ENCODE measurements at regions not wholly inside any gene's neighbourhood (a gene's known extent, or its start where the extent isn't known, plus 50 kb on each side); places are given as distances from the start of the nearest gene placed in this dataset.
"Not testable (repeated sequence)": the region's sequence is repeated elsewhere in the genome, so short reads cannot be mapped to it uniquely, and the experiment has no call there.

DNA sequence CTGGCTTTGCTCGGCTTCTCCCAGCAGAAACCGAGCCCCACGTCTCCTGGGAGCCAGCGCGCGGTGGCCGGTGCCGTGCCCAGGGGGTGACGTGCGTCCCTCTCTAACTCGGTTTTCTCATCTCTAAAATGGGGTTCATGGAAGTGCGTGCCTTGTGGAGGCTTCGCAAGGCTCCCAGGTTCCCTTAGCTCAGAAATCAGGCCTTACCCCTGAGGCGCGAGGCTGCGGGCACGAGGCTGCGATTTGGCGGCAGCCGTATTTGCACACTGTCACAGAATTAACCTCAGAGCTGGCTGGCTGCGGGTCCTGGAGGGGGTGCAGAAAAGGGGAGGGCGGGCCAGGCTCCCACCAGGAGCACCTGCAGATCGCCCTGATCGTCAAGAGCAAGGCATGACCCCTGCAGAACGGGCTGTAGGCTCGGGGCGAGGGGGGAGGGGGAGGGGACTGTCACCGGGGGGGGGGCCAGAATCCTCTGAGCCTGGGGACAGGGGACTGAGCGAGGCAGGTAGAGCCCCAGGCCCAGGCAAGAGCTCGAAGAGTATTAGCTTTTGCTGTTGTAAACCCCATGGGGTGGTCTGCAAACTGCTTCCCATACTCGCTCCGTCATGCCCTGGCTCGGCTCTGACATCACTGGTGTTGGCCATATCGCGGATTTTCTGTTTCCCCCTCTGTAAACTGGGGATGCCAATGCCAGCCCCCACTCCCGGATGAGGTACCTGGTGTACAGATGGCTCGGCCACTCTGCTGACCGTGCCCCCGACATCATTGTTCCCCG lies 62.2 kb downstream of the CCNE1 start:
- Histone ChIP-seq H3K4me1 (ENCODE audit: low read length) (peaks cover 17% of the 10 kb centered on the region), H4K20me1 (ENCODE audit: insufficient read depth, low read depth, low read length) (no peaks in the 10 kb centered on the region), H3K27me3 (ENCODE audit: low read length) (no peaks in the 10 kb centered on the region), H3K27ac (ENCODE audit: low read length) (no peak overlapping the region), H3K9ac (ENCODE audit: low read length) (no peak overlapping the region), H3K9me3 (ENCODE audit: low read length) (no peaks in the 10 kb centered on the region), H3K9me2 (replicated peaks; ENCODE audit: insufficient read depth, low read length) (no peaks in the 10 kb centered on the region), H3K79me2 (ENCODE audit: low read length) (no peaks in the 10 kb centered on the region), H3K4me2 (ENCODE audit: low read depth, low read length, poor library complexity, severe bottlenecking) (no peak overlapping the region), H2AFZ (ENCODE audit: low read length) (no peak overlapping the region), H3K36me3 (ENCODE audit: insufficient read depth, low read length) (no peaks in the 10 kb centered on the region), H3K4me3 (ENCODE audit: low read length) (no peak overlapping the region)
- DNase-seq, result peak; percentile 20

DNA sequence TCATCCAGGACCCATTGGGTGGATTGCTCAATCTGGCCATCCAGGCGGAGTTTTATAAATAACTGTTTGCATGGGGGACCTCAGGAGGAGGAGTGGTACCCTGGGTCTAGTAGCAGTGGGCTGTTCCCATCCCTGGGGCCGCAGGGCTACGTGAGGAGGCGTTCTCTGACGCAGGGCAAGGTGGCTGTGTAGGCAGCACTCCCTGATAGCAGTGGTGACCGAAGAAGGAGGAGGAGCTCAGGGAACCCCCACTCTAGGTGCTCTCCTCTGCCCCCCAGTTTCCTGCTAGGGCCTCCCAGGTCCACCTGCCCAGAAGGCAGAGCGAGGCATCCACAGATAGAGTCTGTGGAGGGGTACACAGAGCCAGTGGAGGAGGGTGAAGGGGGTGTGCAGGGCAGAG lies 64.1 kb downstream of the CCNE1 start:
- H3K27me3 ChIP-seq (ENCODE audit: low read length), result no peaks in the 10 kb centered on the region

GRCh38 chr19:29876414-29876813 lies 64.6 kb downstream of the CCNE1 start:
- peak overlapping the region; percentile 54 for H3K4me2 ChIP-seq (ENCODE audit: low read depth, low read length, poor library complexity, severe bottlenecking)
- H3K4me1 ChIP-seq (ENCODE audit: low read length), result peaks cover 21% of the 10 kb centered on the region
- no peak overlapping the region for H3K27ac ChIP-seq (ENCODE audit: low read length)
- H2AFZ ChIP-seq (ENCODE audit: low read length), result peak overlapping the region; percentile 68; the same call in 1 of the 2 replicates
- no peaks in the 10 kb centered on the region for H3K79me2 ChIP-seq (ENCODE audit: low read length)
- H3K4me3 ChIP-seq (ENCODE audit: low read length), result peak overlapping the region; percentile 30; the same call in 1 of the 2 replicates
- H3K9me2 ChIP-seq (replicated peaks; ENCODE audit: insufficient read depth, low read length), result no peaks in the 10 kb centered on the region
- DNase-seq, result peak; percentile 62
- H3K36me3 ChIP-seq (ENCODE audit: insufficient read depth, low read length), result no peaks in the 10 kb centered on the region
- peak overlapping the region; percentile 50 for H3K9ac ChIP-seq (ENCODE audit: low read length)
- no peaks in the 10 kb centered on the region for H3K9me3 ChIP-seq (ENCODE audit: low read length)
- no peaks in the 10 kb centered on the region for H3K27me3 ChIP-seq (ENCODE audit: low read length)
- H4K20me1 ChIP-seq (ENCODE audit: insufficient read depth, low read depth, low read length), result no peaks in the 10 kb centered on the region

More for the DNA sequence above, 64.1 kb downstream of the CCNE1 start:
- Histone ChIP-seq H3K36me3 (ENCODE audit: insufficient read depth, low read length) (no peaks in the 10 kb centered on the region), H3K9me2 (replicated peaks; ENCODE audit: insufficient read depth, low read length) (no peaks in the 10 kb centered on the region), H3K27ac (ENCODE audit: low read length) (no peak overlapping the region), H2AFZ (ENCODE audit: low read length) (no peak overlapping the region), H3K79me2 (ENCODE audit: low read length) (no peaks in the 10 kb centered on the region), H3K9ac (ENCODE audit: low read length) (peak overlapping the region; percentile 50), H3K4me2 (ENCODE audit: low read depth, low read length, poor library complexity, severe bottlenecking) (peak overlapping the region; percentile 54), H3K4me3 (ENCODE audit: low read length) (peak overlapping the region; percentile 30; the same call in 1 of the 2 replicates), H4K20me1 (ENCODE audit: insufficient read depth, low read depth, low read length) (no peaks in the 10 kb centered on the region), H3K9me3 (ENCODE audit: low read length) (no peaks in the 10 kb centered on the region), H3K4me1 (ENCODE audit: low read length) (peaks cover 21% of the 10 kb centered on the region)
- DNase-seq, result no peak

DNA sequence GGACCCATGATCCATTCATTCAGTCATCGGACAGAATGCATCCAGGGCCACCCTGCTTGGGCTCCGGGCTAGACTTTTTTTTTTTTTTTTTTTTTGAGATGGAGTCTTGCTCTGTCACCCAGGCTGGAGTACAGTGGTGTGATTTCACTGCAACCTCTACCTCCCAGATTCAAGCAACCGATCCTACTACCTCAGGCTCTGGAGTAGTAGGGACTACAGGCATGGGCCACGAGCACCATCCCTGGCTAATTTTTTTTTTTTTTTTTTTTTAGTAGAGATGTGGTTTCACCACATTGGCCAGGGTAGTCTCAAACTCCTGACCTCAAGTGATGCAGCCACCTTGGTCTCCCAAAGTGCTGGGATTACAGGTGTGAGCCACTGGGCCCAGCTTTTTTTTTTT lies 65.1 kb downstream of the CCNE1 start:
- Histone ChIP-seq H3K4me3 (ENCODE audit: low read length) (peak overlapping the region; percentile 30; the same call in 1 of the 2 replicates), H3K4me1 (ENCODE audit: low read length) (peaks cover 21% of the 10 kb centered on the region), H3K9ac (ENCODE audit: low read length) (peak overlapping the region; percentile 50), H3K4me2 (ENCODE audit: low read depth, low read length, poor library complexity, severe bottlenecking) (peak overlapping the region; percentile 54)
- H4K20me1 ChIP-seq (ENCODE audit: insufficient read depth, low read depth, low read length); H3K79me2 ChIP-seq (ENCODE audit: low read length); DNase-seq; H3K27me3 ChIP-seq (ENCODE audit: low read length); H3K9me3 ChIP-seq (ENCODE audit: low read length); H3K36me3 ChIP-seq (ENCODE audit: insufficient read depth, low read length); H3K27ac ChIP-seq (ENCODE audit: low read length); H2AFZ ChIP-seq (ENCODE audit: low read length); H3K9me2 ChIP-seq (replicated peaks; ENCODE audit: insufficient read depth, low read length): not testable (repeated sequence)

DNA sequence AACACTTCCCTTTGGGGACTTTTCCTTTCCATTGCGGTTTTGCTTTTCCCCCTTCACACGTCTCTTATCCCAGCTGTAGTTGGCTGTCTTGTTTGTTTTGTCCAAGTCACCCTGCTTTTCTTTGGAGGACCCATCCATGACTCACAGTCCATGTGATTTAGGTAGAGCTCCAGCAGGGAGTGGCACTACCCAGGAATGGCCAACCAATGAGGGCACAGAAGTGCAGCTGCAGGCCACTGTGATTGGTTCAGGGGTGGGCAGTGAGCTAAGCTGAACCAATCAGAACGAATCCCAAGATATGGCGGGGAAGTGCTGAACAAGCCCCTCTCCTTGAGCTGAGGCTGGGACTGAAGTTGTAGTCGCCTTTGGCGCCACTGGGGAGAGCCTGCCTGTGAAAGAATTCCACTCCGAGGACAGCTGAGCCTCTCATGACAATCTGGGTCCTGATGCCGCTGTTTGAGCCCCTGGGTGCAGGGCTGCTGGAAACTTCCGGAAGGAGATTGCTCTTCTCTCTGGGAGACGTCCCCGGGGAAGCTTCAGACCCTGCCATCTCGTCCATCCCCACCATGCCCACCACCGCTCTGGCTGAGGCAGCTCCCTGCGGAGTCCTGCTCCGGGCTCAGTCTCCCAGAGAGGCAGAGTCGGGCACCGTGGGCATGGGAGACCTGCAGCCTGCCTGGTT lies 62.9 kb upstream of the URI1 start:
- H3K4me2 ChIP-seq (ENCODE audit: low read depth, low read length, poor library complexity, severe bottlenecking), result no peak overlapping the region
- H3K4me1 ChIP-seq (ENCODE audit: low read length), result peaks cover 15% of the 10 kb centered on the region
- no peak overlapping the region for H2AFZ ChIP-seq (ENCODE audit: low read length)
- no peak overlapping the region for H3K9ac ChIP-seq (ENCODE audit: low read length)
- DNase-seq, result peak; percentile 85
- no peaks in the 10 kb centered on the region for H3K79me2 ChIP-seq (ENCODE audit: low read length)
- H3K27me3 ChIP-seq (ENCODE audit: low read length), result no peaks in the 10 kb centered on the region
- H3K36me3 ChIP-seq (ENCODE audit: insufficient read depth, low read length), result no peaks in the 10 kb centered on the region
- no peaks in the 10 kb centered on the region for H3K9me3 ChIP-seq (ENCODE audit: low read length)
- H3K4me3 ChIP-seq (ENCODE audit: low read length), result no peak overlapping the region
- no peaks in the 10 kb centered on the region for H3K9me2 ChIP-seq (replicated peaks; ENCODE audit: insufficient read depth, low read length)
- H3K27ac ChIP-seq (ENCODE audit: low read length), result no peak overlapping the region
- no peaks in the 10 kb centered on the region for H4K20me1 ChIP-seq (ENCODE audit: insufficient read depth, low read depth, low read length)

GRCh38 chr19:29879655-29879974 lies 62.4 kb upstream of the URI1 start:
- no peaks in the 10 kb centered on the region for H3K79me2 ChIP-seq (ENCODE audit: low read length)
- peaks cover 15% of the 10 kb centered on the region for H3K4me1 ChIP-seq (ENCODE audit: low read length)
- no peaks in the 10 kb centered on the region for H3K36me3 ChIP-seq (ENCODE audit: insufficient read depth, low read length)
- H3K9ac ChIP-seq (ENCODE audit: low read length), result no peak overlapping the region
- H3K4me3 ChIP-seq (ENCODE audit: low read length), result no peak overlapping the region
- H3K27ac ChIP-seq (ENCODE audit: low read length), result no peak overlapping the region
- H2AFZ ChIP-seq (ENCODE audit: low read length), result no peak overlapping the region
- no peak overlapping the region for H3K4me2 ChIP-seq (ENCODE audit: low read depth, low read length, poor library complexity, severe bottlenecking)
- peak; percentile 21 for DNase-seq
- H3K27me3 ChIP-seq (ENCODE audit: low read length), result no peaks in the 10 kb centered on the region
- H4K20me1 ChIP-seq (ENCODE audit: insufficient read depth, low read depth, low read length), result no peaks in the 10 kb centered on the region
- no peaks in the 10 kb centered on the region for H3K9me3 ChIP-seq (ENCODE audit: low read length)
- H3K9me2 ChIP-seq (replicated peaks; ENCODE audit: insufficient read depth, low read length), result no peaks in the 10 kb centered on the region

DNA sequence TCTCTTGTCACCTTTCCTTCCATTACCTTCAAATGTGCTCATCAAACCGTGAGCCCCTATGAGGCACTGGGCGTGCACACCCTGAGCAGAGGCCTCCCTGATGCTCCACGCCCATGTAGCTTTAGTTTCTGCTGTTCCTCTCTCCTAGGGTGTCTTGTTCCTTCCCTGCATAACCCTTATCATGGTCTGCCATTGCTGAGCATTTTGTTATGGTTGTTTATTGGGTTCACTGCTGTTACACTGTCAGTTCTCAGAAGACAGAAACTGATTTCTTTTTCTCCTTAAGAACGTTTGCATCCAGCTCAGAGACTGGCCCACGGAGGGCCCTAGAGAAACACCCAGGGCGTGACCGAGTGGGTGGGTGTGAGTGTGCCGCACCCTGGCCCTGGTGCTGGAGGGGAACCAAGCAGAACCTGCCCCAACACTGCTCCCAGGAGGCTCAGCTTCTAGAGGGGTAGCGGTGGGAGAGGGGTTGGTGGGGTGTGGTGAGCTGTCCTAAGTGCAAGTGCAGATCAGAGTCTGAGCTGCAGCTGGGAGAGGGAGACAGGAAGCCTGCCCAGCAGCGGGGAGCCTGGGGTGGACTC lies 61.4 kb upstream of the URI1 start:
- no peaks in the 10 kb centered on the region for H3K9me2 ChIP-seq (replicated peaks; ENCODE audit: insufficient read depth, low read length)
- H3K9me3 ChIP-seq (ENCODE audit: low read length), result no peaks in the 10 kb centered on the region
- H3K27me3 ChIP-seq (ENCODE audit: low read length), result no peaks in the 10 kb centered on the region
- DNase-seq, result peak; percentile 47
- no peaks in the 10 kb centered on the region for H3K79me2 ChIP-seq (ENCODE audit: low read length)
- no peaks in the 10 kb centered on the region for H4K20me1 ChIP-seq (ENCODE audit: insufficient read depth, low read depth, low read length)
- H3K9ac ChIP-seq (ENCODE audit: low read length), result no peak overlapping the region
- no peaks in the 10 kb centered on the region for H3K36me3 ChIP-seq (ENCODE audit: insufficient read depth, low read length)
- peaks cover 15% of the 10 kb centered on the region for H3K4me1 ChIP-seq (ENCODE audit: low read length)
- no peak overlapping the region for H3K27ac ChIP-seq (ENCODE audit: low read length)
- no peak overlapping the region for H2AFZ ChIP-seq (ENCODE audit: low read length)
- H3K4me3 ChIP-seq (ENCODE audit: low read length), result no peak overlapping the region
- H3K4me2 ChIP-seq (ENCODE audit: low read depth, low read length, poor library complexity, severe bottlenecking), result no peak overlapping the region

GRCh38 chr19:29881386-29881785 lies 60.7 kb upstream of the URI1 start:
- peak; percentile 30 for DNase-seq
- H3K36me3 ChIP-seq (ENCODE audit: insufficient read depth, low read length), result no peaks in the 10 kb centered on the region
- H3K79me2 ChIP-seq (ENCODE audit: low read length), result no peaks in the 10 kb centered on the region
- H3K4me3 ChIP-seq (ENCODE audit: low read length), result no peak overlapping the region
- no peaks in the 10 kb centered on the region for H3K9me3 ChIP-seq (ENCODE audit: low read length)
- no peak overlapping the region for H2AFZ ChIP-seq (ENCODE audit: low read length)
- H3K9ac ChIP-seq (ENCODE audit: low read length), result no peak overlapping the region
- H4K20me1 ChIP-seq (ENCODE audit: insufficient read depth, low read depth, low read length), result no peaks in the 10 kb centered on the region
- no peaks in the 10 kb centered on the region for H3K9me2 ChIP-seq (replicated peaks; ENCODE audit: insufficient read depth, low read length)
- H3K4me2 ChIP-seq (ENCODE audit: low read depth, low read length, poor library complexity, severe bottlenecking), result no peak overlapping the region
- no peaks in the 10 kb centered on the region for H3K27me3 ChIP-seq (ENCODE audit: low read length)
- no peak overlapping the region for H3K27ac ChIP-seq (ENCODE audit: low read length)
- peaks cover 8% of the 10 kb centered on the region for H3K4me1 ChIP-seq (ENCODE audit: low read length)

All from Karpas-422 (cell line).